Testis (tissue), 2 donors: ENCODE measurements at regions not wholly inside any gene's neighbourhood (a gene's known extent, or its start where the extent isn't known, plus 50 kb on each side); places are given as distances from the start of the nearest gene placed in this dataset.

Experiments used
- DNase-seq: peaks from one replicate; pipeline ENCODE4 v3.0.0-alpha.2; 2019
- H3K27ac ChIP-seq, 2 donors: fragments of 200-600 bp; sonication (generic); one replicate each; pipeline ENCODE4 v1.5.1; 2019
- H3K27me3 ChIP-seq: fragments of 200-600 bp; sonication (generic); one replicate; pipeline ENCODE4 v1.5.1; 2019
- H3K36me3 ChIP-seq: fragments of 200-600 bp; sonication (generic); one replicate; pipeline ENCODE4 v1.5.1; 2017; ENCODE audit warnings: low read depth; ENCODE audit errors: missing control alignments
- H3K4me1 ChIP-seq: fragments of 200-600 bp; sonication (generic); one replicate; pipeline ENCODE4 v1.5.1; 2019
- H3K4me3 ChIP-seq, 2 donors: fragments of 200-600 bp; sonication (generic); one replicate each; pipeline ENCODE4 v1.5.1; 2017 to 2019
- H3K9me3 ChIP-seq: fragments of 200-600 bp; sonication (generic); one replicate; pipeline ENCODE4 v1.5.1; 2017
- CTCF ChIP-seq, 3 experiments: fragments of 450-650 bp in 2 of 3; fragments of 200-600 bp in 1 of 3; sonication (generic) in 1 of 3; IDR thresholded peaks; one replicate each; pipeline ENCODE4 v1.5.1; 2016 to 2019; ENCODE audit warnings: antibody characterized with exemption in 3 of 3, mild to moderate bottlenecking in 2 of 3, moderate library complexity in 1 of 3
- POLR2A ChIP-seq: fragments of 450-650 bp; IDR thresholded peaks from one replicate; pipeline ENCODE4 v1.6.1; 2017; ENCODE audit warnings: antibody characterized with exemption, mild to moderate bottlenecking, moderate library complexity
- WGBS, 2 donors: methylation state at CpG; one replicate each; pipeline ENCODE4 v1.1.5; 2018; 5-methylcytosine and 5-hydroxymethylcytosine counted together
- intact Hi-C: fragments of 100-400 bp; cut with DNase I; formaldehyde crosslinking; loops from one replicate; pipeline ENCODE4 v1.15.1; 2023; ENCODE audit warnings: low total_unique reads

- H3K4me1 ChIP-seq = no peaks in the 10 kb centered on the region
- no peak overlapping the region for H3K27ac ChIP-seq
- no peaks in the 10 kb centered on the region for H3K9me3 ChIP-seq
- H3K4me3 ChIP-seq = no peak overlapping the region
- DNase-seq = no peak
- H3K36me3 ChIP-seq = no peaks in the 10 kb centered on the region
- intact Hi-C loops = no loop called here
- 82 to 86% methylated on average over 1 of the region's 1 CpG for WGBS, 2 donors
- TF ChIP-seq CTCF (IDR thresholded peaks at IDR 0.05) (no peak), POLR2A (no peak)
- no peaks in the 10 kb centered on the region for H3K27me3 ChIP-seq
These were observed 394.2 kb upstream of the PMFBP1 start for GRCh38 chr16:72566174-72566573.

- DNase-seq = no peak
- intact Hi-C loops = no loop called here
- Histone ChIP-seq H3K27me3 (no peaks in the 10 kb centered on the region), H3K9me3 (no peaks in the 10 kb centered on the region), H3K4me3 (no peak overlapping the region), H3K36me3 (no peaks in the 10 kb centered on the region), H3K27ac (no peak overlapping the region), H3K4me1 (no peaks in the 10 kb centered on the region)
- no peak for TF ChIP-seq POLR2A
- TF ChIP-seq CTCF (IDR thresholded peaks at IDR 0.05) = no peak
- 94 to 95% methylated on average over 4 of the region's 4 CpGs for WGBS, 2 donors
These were observed 393.2 kb upstream of the PMFBP1 start for GRCh38 chr16:72565106-72565505.

- H3K36me3 ChIP-seq = no peaks in the 10 kb centered on the region
- no peaks in the 10 kb centered on the region for H3K4me1 ChIP-seq
- intact Hi-C loops = no loop called here
- WGBS, 2 donors = 26 to 36% methylated on average over 2 of the region's 2 CpGs
- H3K9me3 ChIP-seq = no peaks in the 10 kb centered on the region
- no peak overlapping the region for H3K27ac ChIP-seq
- H3K27me3 ChIP-seq = no peaks in the 10 kb centered on the region
- TF ChIP-seq POLR2A (no peak), CTCF (IDR thresholded peaks at IDR 0.05) (no peak)
- no peak for DNase-seq
- H3K4me3 ChIP-seq = no peak overlapping the region
These were observed 388.7 kb upstream of the PMFBP1 start for GRCh38 chr16:72560617-72561016.

GRCh38 chr16:72558501-72558900 lies 386.5 kb upstream of the PMFBP1 start:
- no peaks in the 10 kb centered on the region for H3K9me3 ChIP-seq
- no peak overlapping the region for H3K4me3 ChIP-seq
- no peaks in the 10 kb centered on the region for H3K4me1 ChIP-seq
- intact Hi-C loops = no loop called here
- WGBS, 2 donors = 83 to 93% methylated on average over 5 of the region's 5 CpGs
- DNase-seq = no peak
- H3K36me3 ChIP-seq = no peaks in the 10 kb centered on the region
- no peak overlapping the region for H3K27ac ChIP-seq
- H3K27me3 ChIP-seq = no peaks in the 10 kb centered on the region
- TF ChIP-seq POLR2A = no peak
- TF ChIP-seq CTCF (IDR thresholded peaks at IDR 0.05) = no peak

GRCh38 chr16:72554935-72555334 lies 383.0 kb upstream of the PMFBP1 start:
- Histone ChIP-seq H3K4me3 (no peak overlapping the region), H3K36me3 (no peaks in the 10 kb centered on the region), H3K9me3 (no peaks in the 10 kb centered on the region), H3K27ac (no peak overlapping the region), H3K4me1 (no peaks in the 10 kb centered on the region), H3K27me3 (no peaks in the 10 kb centered on the region)
- WGBS, 2 donors = 92 to 96% methylated on average over 6 of the region's 6 CpGs
- intact Hi-C loops = no loop called here
- TF ChIP-seq CTCF (IDR thresholded peaks at IDR 0.05) (no peak), POLR2A (no peak)
- no peak for DNase-seq
